ENCODE measurements at regions not wholly inside any gene's neighbourhood (a gene's known extent, or its start where the extent isn't known, plus 50 kb on each side); places are given as distances from the start of the nearest gene placed in this dataset.

DNA sequence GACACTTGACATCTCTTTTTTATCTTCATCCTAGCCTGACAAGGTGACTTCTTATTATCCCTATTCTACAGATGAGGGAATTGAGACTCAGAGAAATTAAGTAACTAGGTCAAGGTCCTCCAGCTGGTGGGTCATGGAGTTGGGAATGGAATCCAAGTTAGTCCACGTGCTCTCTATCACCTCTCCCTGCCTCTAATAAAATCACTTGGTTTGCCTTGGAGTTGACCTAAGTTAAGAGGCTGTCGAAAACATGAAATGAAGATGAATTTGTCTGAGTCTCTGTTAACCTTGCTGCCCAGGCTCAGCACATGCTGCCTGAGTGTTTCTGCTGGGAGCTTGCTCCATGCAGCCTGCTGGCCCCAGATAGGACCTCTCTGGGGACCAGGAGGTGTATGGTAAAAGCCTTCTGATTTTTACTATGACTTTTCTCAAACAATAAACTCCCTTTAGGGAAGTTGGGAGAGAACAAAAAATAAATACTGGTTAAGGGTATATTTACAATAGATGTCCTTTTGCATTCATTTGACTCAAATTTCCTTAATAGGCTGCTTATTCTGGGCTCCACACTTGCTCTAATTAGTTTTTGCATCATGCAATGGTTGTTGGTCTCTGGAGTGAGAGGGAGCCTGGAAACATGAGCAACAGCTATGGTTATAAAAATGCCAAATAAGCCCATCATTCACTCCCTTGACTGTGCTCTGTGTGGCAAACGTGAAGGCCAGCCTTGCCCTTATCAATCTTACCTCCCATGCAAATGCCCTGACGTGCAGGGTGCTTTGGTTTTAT is 61.6 kb upstream of the DHX15 start:
- no peak overlapping the region for H2AFZ ChIP-seq (replicated peaks; ENCODE audit: low read length, poor library complexity)
- peak overlapping the region; percentile 41; the same call in 1 of the 2 replicates for H4K5ac ChIP-seq (ENCODE audit: low read depth, low read length)
- peaks cover 3% of the 10 kb centered on the region; the same call in 1 of the 2 replicates for H4K20me1 ChIP-seq (ENCODE audit: insufficient read depth, low read length)
- H3K9me3 ChIP-seq (ENCODE audit: control insufficient read depth, insufficient read depth, low read length) = no peaks in the 10 kb centered on the region; the same call in 1 of the 2 replicates
- BruUV-seq (replicated peaks) = no TSS peak
- peak overlapping the region; percentile 67 for H2BK120ac ChIP-seq (ENCODE audit: low read depth, low read length)
- peak overlapping the region; percentile 83 for H3K18ac ChIP-seq (ENCODE audit: low read depth, low read length)
- peak overlapping the region; percentile 46; the same call in 1 of the 3 replicates for H2BK15ac ChIP-seq (ENCODE audit: low read depth, low read length)
- ChIA-PET CTCF (interaction anchor here (0.6 kb wide), 1 partner anchor 39 kb away, joined by 3 read pairs; no protein-coding TSS in a partner anchor), POLR2A (ENCODE audit: unreplicated experiment) (no interaction called here)
- in situ Hi-C loops (cut with MboI; ENCODE audit: low sequenced_read_pairs) = no loop called here
- no peak overlapping the region for H2BK5ac ChIP-seq (ENCODE audit: low read depth, low read length, poor library complexity, severe bottlenecking)
- H3K4me1 ChIP-seq (ENCODE audit: control insufficient read depth, insufficient read depth, low read length) = peaks cover 27% of the 10 kb centered on the region
- DNase-seq (no peak), ATAC-seq (ENCODE audit: low read depth) (no peak)
- peak overlapping the region; percentile 7; the same call in 1 of the 2 replicates for H3K27ac ChIP-seq (ENCODE audit: insufficient read depth, low read length)
- peak overlapping the region; percentile 60; the same call in 1 of the 2 replicates for H2AK5ac ChIP-seq (ENCODE audit: low read depth, low read length)
- no peak overlapping the region for H3K9ac ChIP-seq (ENCODE audit: low read depth, low read length)
- H3K4me3 ChIP-seq (ENCODE audit: insufficient read depth, low read depth, low read length) = no peak overlapping the region
- peak overlapping the region; percentile 2; the same call in 1 of the 2 replicates for H3K56ac ChIP-seq (ENCODE audit: extremely low read depth, insufficient read depth, low read length)
- no peaks in the 10 kb centered on the region for H3K36me3 ChIP-seq (ENCODE audit: control insufficient read depth, insufficient read depth, low read length)
- H4K8ac ChIP-seq (ENCODE audit: low read depth in 2 of 2, low read length in 2 of 2) = peak overlapping the region in 1 of 2 experiments; percentile 33; a peak in 1 of 4 replicates
- peak overlapping the region; percentile 58 for H3K4me2 ChIP-seq (ENCODE audit: low read depth, low read length)
- H3K27me3 ChIP-seq (ENCODE audit: control insufficient read depth, insufficient read depth, low read length) = peaks cover 2% of the 10 kb centered on the region; the same call in 1 of the 2 replicates
- peak overlapping the region; percentile 79 for H2BK20ac ChIP-seq (ENCODE audit: low read depth, low read length)
- H2AK9ac ChIP-seq (replicated peaks; ENCODE audit: low read depth, low read length, poor library complexity) = peak overlapping the region; percentile 52
- no CpG with 5 or more reads among the region's 4 CpGs for WGBS, 2 experiments (ENCODE audit: extremely low coverage in 2 of 2, insufficient read length in 1 of 2)
- H3K14ac ChIP-seq (replicated peaks; ENCODE audit: low read depth, low read length) = peak overlapping the region; percentile 61; the same call in 1 of the 2 replicates
- intact Hi-C loops (cut with micrococcal nuclease) = no loop called here
- no peaks in the 10 kb centered on the region for H3K79me1 ChIP-seq (ENCODE audit: low read depth in 1 of 2, low read length in 2 of 2)
- H3K9me1 ChIP-seq (ENCODE audit: insufficient read depth, low read length) = peaks cover 13% of the 10 kb centered on the region
- H3K4ac ChIP-seq (ENCODE audit: low read depth, low read length) = peak overlapping the region; percentile 67
- H3K23ac ChIP-seq (ENCODE audit: low read depth, low read length) = peak overlapping the region; percentile 12; the same call in 1 of the 2 replicates
- dilution Hi-C loops (cut with HindIII; ENCODE audit: low sequenced_read_pairs, unreplicated experiment) = no loop called here
- peak overlapping the region; percentile 59 for H4K91ac ChIP-seq (ENCODE audit: insufficient read depth, low read depth, low read length)
- TF ChIP-seq CEBPB (IDR thresholded peaks at IDR 0.05; ENCODE audit: low read depth, low read length) (no peak), FOS (IDR thresholded peaks at IDR 0.05; ENCODE audit: low read depth, low read length) (no peak), POLR2A (IDR thresholded peaks at IDR 0.05; ENCODE audit: low read depth, low read length) (no peak), NFE2L2 (IDR thresholded peaks at IDR 0.05; ENCODE audit: low read depth, low read length) (no peak), MAZ (IDR thresholded peaks at IDR 0.05; ENCODE audit: borderline replicate concordance, low read depth, low read length) (no peak), CHD1 (IDR thresholded peaks at IDR 0.05; ENCODE audit: low read depth, low read length) (no peak), MAFK (IDR thresholded peaks at IDR 0.05; ENCODE audit: low read depth, low read length) (no peak), RFX5 (IDR thresholded peaks at IDR 0.05; ENCODE audit: low read depth, low read length) (no peak), MXI1 (IDR thresholded peaks at IDR 0.05; ENCODE audit: borderline replicate concordance, low read depth, low read length) (no peak), RCOR1 (IDR thresholded peaks at IDR 0.05; ENCODE audit: insufficient replicate concordance, low read length) (no peak), RAD21 (IDR thresholded peaks at IDR 0.05; ENCODE audit: low read length) (no peak), BHLHE40 (IDR thresholded peaks at IDR 0.05; ENCODE audit: low read depth, low read length) (no peak)
- TF ChIP-seq, protein P1, sequence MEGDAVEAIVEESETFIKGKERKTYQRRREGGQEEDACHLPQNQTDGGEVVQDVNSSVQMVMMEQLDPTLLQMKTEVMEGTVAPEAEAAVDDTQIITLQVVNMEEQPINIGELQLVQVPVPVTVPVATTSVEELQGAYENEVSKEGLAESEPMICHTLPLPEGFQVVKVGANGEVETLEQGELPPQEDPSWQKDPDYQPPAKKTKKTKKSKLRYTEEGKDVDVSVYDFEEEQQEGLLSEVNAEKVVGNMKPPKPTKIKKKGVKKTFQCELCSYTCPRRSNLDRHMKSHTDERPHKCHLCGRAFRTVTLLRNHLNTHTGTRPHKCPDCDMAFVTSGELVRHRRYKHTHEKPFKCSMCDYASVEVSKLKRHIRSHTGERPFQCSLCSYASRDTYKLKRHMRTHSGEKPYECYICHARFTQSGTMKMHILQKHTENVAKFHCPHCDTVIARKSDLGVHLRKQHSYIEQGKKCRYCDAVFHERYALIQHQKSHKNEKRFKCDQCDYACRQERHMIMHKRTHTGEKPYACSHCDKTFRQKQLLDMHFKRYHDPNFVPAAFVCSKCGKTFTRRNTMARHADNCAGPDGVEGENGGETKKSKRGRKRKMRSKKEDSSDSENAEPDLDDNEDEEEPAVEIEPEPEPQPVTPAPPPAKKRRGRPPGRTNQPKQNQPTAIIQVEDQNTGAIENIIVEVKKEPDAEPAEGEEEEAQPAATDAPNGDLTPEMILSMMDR (conservative IDR thresholded peaks at IDR 0.05; ENCODE audit: low read depth, low read length) = no peak
- TF ChIP-seq, protein P2, sequence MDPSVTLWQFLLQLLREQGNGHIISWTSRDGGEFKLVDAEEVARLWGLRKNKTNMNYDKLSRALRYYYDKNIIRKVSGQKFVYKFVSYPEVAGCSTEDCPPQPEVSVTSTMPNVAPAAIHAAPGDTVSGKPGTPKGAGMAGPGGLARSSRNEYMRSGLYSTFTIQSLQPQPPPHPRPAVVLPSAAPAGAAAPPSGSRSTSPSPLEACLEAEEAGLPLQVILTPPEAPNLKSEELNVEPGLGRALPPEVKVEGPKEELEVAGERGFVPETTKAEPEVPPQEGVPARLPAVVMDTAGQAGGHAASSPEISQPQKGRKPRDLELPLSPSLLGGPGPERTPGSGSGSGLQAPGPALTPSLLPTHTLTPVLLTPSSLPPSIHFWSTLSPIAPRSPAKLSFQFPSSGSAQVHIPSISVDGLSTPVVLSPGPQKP (IDR thresholded peaks at IDR 0.05; ENCODE audit: borderline replicate concordance, low read depth, low read length) = no peak

All from IMR-90 (cell line).